NOMO-1 (cell line): ENCODE measurements at regions not wholly inside any gene's neighbourhood (a gene's known extent, or its start where the extent isn't known, plus 50 kb on each side); places are given as distances from the start of the nearest gene placed in this dataset.
"Not testable (repeated sequence)": the region's sequence is repeated elsewhere in the genome, so short reads cannot be mapped to it uniquely, and the experiment has no call there.

Source experiments
- DNase-seq, 2 experiments: peaks; one replicate each; lab custom pipeline; 2025; ENCODE audit not compliant: unreplicated experiment in 2 of 2; lab: John Stamatoyannopoulos, UW

DNA sequence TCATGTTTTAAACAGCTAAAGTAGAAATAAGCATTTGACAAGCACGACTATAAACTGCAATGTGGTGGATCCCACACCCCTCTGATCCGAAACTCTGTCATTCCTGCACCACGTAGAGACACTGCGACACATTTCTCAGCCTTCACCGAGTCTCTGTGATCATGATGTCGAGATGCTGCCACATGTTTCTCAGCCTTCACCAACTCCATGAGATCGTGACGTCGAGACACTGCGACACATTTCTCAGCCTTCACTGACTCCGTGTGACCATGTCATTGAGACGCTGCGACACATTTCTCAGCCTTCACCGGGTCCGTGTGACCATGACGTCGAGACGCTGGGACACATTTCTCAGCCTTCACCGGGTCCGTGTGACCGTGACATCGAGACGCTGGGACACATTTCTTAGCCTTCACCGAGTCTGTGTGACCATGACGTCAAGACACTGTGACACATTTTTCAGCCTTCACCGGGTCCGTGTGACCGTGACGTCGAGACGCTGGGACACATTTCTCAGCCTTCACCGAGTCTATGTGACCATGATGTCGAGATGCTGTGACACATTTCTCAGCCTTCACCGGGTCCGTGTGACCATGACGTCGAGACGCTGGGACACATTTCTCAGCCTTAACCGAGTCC is 143.0 kb downstream of the TTLL2 start:
- DNase-seq = no peak

DNA sequence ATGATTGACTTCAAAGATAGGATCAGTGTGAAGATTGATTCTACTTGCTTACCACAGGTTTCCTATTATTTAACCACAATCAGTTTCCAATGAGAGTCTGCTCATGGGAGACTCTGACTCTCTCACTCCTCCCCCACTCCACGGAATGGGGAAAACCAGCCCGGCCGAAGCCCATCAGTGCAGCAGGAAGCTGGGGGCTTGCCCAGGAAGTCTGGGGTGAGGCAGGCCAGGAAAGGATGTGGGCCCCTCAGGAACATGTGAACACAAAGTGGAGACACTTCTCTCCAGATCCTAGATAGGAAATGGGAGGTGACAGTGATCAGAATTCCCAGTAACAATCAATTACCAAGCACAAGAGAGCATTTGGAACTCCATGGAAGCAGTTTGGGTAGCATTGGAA is 144.2 kb downstream of the TTLL2 start:
- no peak for DNase-seq

DNA sequence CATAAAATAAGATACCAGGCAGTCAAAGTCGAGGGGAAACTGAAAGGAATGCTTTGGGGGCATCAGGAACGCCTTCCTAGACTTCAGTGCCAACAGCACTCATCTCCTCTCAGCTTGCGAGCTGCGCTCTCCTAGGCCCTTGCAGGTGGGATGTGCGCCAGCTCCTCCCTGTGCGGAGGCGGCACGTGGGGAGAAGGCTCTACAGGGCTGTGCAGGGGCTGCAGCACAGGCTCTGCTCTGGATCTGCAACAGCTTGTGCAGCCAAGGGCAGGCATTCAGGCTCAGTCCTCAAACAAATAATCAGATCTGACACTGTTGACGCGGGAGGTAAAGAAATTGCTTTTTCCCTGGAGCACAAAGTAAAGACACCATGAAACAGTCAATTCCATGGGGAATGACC is 144.8 kb downstream of the TTLL2 start:
- DNase-seq = no peak

DNA sequence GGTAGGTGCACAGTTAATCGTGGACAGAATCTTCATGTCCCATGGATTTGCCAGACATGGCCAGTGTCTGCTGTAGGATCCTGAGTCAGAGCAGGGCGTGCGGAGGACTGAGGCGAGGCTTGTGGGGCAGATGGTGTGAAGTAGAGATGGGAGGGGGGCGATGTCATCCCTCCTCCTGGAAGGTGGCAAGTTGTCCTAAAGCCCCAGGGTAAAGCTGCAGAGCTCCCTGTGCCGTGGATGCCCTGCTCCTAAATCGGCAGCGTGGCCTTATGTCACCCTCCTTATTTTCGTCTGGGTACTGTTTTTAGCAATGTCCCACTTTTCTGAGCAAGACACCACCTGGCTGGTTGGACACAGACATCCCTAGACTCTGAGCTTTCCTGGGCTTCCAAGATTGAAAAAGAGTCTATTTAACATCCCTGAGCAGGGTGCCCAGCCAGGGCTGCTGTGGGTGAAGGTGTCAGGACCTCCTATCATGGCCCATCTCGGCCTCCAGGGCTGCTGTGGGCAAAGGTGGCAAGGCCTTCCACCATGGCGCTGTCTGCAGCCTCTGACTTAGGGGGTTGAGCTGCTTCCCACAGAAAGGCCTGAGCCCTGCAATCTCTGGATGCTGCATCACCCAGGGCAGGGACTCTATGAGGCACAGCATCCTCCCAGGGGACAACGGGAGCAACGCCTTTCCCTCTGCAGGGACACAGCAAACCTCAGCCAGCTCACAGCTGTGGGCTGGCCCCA is 145.4 kb downstream of the TTLL2 start:
- no peak for DNase-seq

DNA sequence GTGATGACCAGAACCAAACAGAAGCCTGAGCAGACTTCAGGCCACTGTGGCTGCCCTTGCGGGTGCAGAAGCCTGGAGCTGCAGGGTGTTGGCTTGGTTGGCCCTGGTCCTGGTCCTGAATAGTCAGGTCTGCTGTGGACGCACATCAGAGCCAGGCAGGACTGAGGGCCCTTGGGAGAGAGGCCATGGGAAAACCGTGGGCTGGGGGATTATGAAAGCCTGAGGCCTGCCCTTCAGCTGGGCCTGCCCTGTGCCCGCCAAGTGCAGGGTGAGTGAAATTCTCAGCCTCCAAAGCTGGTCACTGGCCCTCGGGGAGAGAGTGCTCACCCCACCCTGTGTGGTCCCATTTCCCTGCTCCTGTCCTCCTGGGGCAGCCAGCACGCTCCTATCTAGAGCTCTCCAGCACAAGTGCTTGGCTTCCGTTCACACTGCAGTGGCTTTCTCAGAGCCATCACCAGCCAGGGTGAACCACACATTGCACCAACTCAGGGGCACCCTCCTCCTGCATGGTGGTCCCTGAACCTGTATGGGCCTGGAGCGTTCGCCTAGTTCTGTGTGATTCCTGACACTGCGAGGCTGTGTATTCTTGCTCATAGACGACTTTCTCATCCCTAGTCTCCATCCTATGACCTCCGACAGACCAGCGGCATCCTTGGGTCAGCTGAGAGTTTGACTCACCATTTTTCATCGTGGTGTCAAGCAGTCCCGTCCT is 146.1 kb downstream of the TTLL2 start:
- DNase-seq = no peak

DNA sequence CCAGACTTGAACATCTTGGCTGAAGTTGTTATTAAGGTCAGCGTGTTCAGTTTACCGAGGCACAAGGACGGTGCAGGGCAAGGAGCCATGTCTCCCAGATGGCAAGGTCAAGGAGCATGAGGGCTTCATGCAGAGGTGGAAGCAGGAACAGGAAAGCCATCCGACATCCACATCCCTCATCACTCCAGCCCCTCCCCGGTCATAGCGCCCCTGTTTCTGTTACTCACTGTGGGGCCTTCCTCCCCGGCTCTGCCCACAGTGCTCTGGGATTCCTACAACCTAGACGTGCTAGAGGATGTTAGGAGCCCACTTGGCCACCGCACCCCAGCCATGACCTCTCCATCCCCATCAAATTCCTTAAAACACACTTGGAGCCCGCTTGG is 146.7 kb downstream of the TTLL2 start:
- no peak for DNase-seq

DNA sequence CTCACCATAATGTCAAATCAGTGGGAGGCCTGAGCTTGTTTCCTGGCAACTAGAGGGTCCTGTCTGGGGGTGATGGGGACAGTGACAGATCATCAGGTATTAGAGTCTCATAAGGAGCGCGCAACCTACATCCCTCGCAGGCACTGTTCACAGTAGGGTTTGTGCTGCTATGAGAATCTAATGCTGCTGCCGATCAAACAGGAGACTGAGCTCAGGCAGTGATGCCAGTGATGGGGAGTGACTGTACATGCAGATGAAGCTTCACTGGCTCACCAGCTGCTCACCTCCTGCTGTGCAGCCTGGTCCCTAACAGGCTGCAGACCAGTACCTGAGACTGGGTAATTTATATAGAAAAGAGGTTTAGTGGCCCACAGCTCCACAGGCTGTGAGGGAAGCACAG is 147.3 kb downstream of the TTLL2 start:
- DNase-seq = no peak

DNA sequence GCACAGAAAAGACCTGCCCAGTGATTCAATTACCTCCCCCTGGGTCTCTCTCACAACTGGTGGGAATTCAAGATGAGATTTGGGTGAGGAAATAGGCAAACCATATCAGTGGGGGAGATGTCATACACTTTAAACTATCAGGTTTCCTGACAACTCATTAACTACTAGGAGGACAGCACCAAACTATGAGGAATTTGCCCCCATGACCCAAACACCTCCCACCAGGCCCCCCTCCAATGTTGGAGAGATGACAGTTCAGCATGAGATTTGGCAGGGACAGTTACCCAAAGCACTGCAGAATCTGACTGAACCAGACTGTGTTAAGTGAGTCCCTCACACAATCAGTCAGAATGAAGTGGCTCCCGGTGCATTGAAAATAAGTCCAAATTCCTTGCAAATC is 148.0 kb downstream of the TTLL2 start:
- no peak for DNase-seq

DNA sequence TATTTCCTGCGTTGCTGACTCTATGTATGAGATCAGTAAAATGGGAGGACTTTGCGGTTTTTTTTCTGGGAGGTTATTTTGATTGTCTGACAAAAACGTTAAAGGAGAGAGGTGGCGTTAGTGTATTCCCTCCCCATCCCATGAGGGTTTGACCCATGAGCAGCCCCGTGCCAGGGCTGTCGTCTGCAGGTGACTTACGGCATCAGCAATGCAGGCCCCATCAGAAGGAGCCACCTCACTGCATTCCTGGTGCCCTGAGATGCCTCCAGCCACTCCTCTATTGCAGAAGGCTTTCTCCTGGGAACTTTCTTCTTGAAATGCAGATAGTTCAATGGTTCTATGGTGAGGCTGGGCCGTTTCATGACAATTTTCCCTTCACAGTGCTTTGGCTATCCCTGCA is 149.3 kb downstream of the TTLL2 start:
- no peak for DNase-seq

DNA sequence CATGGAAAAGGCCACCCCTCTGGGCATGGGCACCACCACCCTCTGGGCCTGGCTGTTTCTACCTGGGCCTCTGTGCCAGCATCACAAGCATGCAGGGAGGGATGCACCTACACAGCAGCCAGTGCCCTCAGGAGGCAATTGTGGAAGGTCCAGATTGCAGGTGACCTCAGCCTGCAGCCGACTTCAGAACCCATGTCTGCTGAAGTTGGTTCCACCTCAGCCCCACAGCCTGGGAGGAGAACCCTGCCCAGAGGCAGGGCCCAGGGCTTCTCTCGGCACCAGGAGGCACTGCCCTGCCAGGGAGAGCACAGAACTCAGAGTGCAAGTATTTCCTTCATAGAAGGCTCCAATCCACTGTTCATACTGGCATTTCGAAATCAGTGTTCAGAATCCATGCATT is 149.8 kb downstream of the TTLL2 start:
- no peak for DNase-seq

DNA sequence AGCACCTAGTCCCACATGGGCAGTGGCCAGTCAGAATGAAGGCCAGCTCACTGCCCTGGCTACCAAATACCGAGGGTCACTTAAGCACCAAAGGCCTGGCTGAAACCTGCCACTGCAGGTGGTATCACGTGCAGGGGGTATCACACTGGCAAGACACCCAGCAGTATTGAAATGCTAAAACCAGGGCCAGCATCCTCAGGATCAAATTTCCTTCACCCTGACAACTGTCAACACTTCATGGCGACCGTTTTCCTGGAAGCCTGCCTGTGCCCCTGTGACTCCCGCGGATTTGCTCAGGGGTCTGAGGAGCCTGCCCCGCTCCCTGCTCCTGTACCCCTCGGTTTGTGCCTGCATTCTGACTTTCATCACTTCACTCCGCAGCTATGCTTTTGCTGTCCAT is 151.1 kb downstream of the TTLL2 start:
- DNase-seq = no peak

DNA sequence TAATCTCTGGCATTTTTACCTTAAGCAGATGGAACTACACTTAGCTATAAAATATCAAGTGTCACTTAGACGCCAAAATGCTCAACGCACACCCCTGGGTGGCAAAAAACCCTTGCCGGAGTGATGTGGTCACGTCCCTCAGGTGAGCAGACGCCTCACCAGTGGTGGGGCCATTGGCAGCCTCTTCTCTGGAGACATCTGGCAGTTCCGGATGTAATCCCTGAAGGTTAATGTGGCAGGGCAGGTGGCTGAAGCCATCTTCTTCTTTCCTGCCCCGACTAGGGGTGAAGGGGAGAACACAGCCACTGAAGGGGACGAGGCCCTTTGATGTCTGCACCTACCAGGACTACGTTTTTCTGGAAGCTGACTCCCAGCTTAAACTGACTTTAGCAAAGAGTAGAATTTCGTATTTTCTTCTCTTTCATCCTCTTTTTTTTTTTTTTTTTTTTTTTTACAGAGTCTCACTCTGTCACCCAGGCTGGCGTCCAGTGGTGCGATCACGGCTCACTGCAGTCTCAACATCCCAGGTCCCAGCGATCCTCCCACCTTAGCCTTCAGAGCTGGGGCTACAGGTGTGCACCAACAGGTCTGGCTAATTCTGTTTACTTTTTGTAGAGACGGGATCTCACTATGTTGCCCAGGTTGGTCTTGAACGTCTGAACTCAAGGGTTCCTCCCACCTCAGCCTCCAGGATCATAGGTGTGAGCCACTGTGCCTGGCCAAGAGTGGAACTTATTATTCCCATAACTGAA is 152.1 kb downstream of the TTLL2 start:
- no peak for DNase-seq

DNA sequence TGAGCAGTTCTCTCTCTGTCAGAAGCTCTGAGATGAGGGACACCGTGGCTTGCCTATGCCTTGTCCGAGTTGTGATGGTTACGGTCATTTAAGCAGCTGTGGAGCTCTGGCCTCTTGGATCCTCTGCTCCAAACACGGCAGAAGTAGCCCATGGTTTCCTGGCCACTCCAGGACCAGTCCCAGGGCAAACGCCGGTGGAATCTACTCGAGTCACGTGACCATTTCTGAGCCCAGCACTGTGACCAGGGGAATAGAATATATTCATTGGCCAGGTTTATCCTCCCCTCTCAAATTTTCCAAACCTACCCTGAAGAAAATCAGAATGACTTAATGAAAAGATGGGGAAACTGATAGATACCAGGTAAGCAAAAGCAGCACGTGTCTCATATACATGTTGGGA is 152.8 kb downstream of the TTLL2 start:
- no peak for DNase-seq

DNA sequence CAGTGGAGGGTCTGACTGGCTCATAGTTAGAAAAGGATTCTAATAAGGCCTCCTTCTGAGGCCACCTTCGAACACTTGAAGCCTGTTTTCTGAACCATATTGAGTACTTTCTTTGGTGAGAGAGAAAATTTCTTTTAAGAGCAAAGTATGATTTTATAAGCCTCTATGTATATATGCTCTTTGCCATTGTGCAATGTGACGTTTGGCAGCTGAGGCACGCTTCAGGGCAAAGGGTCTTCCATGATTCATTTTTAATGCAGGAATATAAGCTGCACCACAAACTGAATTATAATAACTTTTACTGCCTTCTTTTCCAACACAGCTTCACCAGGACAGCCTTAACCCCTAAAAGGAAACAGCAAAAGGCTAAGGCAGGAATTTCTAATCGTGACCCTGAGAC is 154.4 kb downstream of the TTLL2 start:
- DNase-seq = no peak

DNA sequence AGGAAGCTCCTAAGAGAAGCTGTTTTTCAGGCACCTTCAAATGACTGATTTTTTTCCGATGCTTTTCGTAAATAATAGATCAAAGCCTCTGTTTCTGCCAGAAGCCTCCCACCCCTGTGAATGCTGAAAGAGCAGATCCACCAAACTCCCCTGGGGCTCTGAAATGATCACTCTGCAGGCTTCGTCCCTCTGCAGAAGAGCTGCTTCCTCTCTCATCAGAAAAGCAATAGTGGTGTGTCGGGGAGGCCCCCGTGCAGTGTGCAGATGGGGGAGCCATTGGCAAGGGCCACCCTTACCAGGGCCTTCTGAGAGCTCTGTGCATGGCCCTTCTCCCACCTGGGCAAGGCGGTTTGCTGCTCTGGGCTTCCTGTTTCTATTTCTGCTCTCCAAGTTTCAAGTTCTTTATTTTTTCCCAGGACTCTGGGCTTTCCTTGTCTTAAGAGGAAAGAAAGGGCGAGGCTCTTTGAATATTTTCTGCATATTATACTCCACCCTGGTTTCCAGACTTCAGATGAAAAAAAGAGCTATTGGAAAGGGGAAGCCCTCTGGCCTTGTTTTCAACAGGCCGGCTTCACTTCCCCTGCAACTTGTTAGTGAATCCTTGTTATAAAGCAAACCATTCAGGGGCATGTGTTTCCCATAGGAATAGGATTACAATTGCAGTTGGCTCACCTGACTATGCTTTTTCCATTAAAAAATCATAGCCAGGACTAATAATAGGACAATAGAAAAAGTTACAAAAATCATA is 155.2 kb downstream of the TTLL2 start:
- peak; percentile 46 to 55 for DNase-seq

DNA sequence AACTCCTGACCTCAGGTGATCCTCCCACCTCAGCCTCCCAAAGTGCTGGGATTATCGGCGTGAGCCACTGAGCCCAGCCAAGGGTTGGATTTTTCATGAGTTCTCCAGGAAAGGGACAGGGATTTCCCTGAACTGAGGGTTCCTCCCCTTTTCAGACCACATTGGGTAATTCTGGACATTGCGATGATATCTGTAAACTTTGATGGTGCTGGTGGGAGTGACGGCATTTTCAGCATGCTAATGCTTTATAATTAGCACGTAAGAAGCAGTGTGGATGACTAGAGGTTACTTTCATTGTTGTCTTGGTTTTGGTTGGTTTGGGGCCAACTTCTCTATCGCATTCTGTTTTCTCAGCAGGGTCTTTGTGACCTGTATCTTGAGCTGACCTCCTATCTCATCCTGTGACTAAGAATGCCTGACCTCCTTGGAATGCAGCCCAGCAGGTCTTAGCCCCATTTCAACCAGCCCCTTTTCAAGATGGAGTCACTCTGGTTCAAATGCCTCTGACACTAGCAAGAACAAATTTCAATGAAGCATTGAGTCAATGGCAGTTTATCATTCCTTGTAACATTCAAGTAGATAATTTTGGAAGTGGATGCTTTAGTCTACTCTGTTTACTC is 156.5 kb downstream of the TTLL2 start:
- DNase-seq = no peak

DNA sequence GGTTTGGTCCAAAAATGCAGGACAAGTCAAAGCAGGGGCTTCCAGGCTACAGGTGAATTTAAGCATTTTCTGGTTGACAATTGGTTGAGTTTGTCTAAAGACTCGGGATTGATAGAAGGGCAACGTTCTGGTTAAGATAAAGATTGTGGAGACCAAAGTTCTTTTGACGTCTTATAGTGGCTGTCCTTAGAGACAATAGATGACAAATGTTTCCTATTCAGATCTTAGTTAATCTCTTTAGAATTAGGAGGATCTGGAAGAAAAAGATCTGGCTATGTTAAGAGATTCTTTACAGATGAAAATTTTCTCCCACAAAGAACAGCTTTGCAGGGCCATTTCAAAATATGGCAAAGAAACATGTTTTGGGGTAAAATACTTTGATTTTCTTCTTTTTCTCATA is 157.9 kb downstream of the TTLL2 start:
- not testable (repeated sequence) for DNase-seq

DNA sequence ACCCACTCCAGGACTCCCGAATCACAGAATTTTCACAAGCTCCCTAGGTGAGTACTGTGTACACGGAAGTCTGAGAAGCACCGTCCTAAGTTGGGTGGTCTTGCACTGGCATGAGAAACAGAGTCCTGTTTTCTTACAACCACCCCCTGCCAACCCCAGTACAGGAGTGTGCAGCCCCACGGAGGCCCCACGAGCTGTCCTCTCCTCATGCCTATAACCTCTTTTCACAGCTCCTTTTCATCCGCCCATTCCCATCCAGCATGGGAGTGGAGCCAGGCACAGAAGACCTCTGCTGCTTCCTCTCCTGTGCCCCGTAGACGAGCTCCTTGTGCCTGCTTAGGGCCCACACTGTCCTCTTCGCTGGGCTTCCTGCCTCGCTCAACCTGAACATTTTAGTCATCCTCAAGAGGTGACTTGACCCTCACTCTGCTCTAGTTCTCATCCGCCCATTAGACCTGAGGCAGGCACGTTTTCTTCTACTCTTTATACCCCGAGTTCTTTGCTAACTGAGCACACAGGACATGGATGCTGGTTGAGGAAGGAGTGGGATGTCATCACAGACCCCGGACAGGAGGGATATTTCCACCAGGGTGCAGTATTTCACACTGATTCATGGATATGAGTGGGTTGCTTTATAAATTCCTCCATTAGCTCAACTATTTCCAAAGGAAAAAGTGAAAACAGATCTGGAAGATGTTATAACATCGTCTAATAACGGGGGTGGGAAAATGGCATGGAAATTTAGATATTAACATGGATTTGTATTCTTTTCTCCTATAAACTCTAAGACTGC is 160.5 kb downstream of the TTLL2 start:
- no peak for DNase-seq
